HFFc6 (cell line): ENCODE measurements at regions not wholly inside any gene's neighbourhood (a gene's known extent, or its start where the extent isn't known, plus 50 kb on each side); places are given as distances from the start of the nearest gene placed in this dataset.
"Not testable (repeated sequence)": the region's sequence is repeated elsewhere in the genome, so short reads cannot be mapped to it uniquely, and the experiment has no call there.

Experiments used
- DNase-seq: peaks from one replicate; pipeline ENCODE4 v3.0.0-alpha.2; 2018
- H3K27ac Mint-ChIP-seq: 2 replicates; pipeline ENCODE4 v1.8.0; 2020; ENCODE audit warnings: mild to moderate bottlenecking, mixed read lengths
- H3K27me3 Mint-ChIP-seq: 2 replicates; pipeline ENCODE4 v1.8.0; 2021; ENCODE audit warnings: mild to moderate bottlenecking, moderate library complexity, mixed read lengths; ENCODE audit not compliant: insufficient read depth
- H3K36me3 Mint-ChIP-seq: 2 replicates; pipeline ENCODE4 v1.8.0; 2021; ENCODE audit warnings: low read depth, mixed read lengths
- H3K4me1 Mint-ChIP-seq: 2 replicates; pipeline ENCODE4 v1.8.0; 2020; ENCODE audit warnings: low read depth, mixed read lengths
- H3K4me3 Mint-ChIP-seq: 2 replicates; pipeline ENCODE4 v1.8.0; 2020; ENCODE audit warnings: mild to moderate bottlenecking, moderate library complexity, mixed read lengths
- H3K9me3 Mint-ChIP-seq: 2 replicates; pipeline ENCODE4 v1.8.0; 2020; ENCODE audit warnings: mild to moderate bottlenecking, mixed read lengths
- TF ChIP-seq, protein P1 (sequence below): fragments of 200-600 bp; sonication (generic); IDR thresholded peaks from 2 replicates; pipeline ENCODE4 v1.5.0; 2021; ENCODE audit warnings: antibody characterized with exemption, mild to moderate bottlenecking

DNA sequence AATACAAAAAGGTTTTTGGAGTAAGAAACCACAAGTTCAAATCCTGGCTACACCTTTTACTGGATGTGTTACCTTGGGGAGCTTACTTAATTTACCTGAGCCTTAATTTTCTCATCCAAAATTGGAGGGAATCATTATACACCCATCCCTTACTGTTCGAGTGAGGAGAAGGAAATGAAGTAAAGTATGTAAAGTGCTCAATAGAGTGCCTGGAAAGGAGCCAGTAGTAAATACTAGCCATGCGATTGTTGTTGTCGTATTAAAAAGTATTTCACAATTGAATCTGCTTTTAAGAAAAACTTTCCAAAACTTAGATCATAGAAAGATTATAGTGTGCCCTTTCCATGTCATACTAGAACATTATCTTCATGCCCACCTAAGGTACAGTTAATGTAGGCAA, 124.5 kb downstream of the ATXN3L start:
- H3K4me1 Mint-ChIP-seq: peaks cover 24% of the 10 kb centered on the region
- no peak overlapping the region for H3K4me3 Mint-ChIP-seq
- H3K9me3 Mint-ChIP-seq: no peaks in the 10 kb centered on the region
- no peak for DNase-seq
- H3K36me3 Mint-ChIP-seq: no peaks in the 10 kb centered on the region
- H3K27me3 Mint-ChIP-seq: no peaks in the 10 kb centered on the region; the same call in 1 of the 2 replicates
- TF ChIP-seq, protein P1, sequence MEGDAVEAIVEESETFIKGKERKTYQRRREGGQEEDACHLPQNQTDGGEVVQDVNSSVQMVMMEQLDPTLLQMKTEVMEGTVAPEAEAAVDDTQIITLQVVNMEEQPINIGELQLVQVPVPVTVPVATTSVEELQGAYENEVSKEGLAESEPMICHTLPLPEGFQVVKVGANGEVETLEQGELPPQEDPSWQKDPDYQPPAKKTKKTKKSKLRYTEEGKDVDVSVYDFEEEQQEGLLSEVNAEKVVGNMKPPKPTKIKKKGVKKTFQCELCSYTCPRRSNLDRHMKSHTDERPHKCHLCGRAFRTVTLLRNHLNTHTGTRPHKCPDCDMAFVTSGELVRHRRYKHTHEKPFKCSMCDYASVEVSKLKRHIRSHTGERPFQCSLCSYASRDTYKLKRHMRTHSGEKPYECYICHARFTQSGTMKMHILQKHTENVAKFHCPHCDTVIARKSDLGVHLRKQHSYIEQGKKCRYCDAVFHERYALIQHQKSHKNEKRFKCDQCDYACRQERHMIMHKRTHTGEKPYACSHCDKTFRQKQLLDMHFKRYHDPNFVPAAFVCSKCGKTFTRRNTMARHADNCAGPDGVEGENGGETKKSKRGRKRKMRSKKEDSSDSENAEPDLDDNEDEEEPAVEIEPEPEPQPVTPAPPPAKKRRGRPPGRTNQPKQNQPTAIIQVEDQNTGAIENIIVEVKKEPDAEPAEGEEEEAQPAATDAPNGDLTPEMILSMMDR: no peak
- no peak overlapping the region for H3K27ac Mint-ChIP-seq

DNA sequence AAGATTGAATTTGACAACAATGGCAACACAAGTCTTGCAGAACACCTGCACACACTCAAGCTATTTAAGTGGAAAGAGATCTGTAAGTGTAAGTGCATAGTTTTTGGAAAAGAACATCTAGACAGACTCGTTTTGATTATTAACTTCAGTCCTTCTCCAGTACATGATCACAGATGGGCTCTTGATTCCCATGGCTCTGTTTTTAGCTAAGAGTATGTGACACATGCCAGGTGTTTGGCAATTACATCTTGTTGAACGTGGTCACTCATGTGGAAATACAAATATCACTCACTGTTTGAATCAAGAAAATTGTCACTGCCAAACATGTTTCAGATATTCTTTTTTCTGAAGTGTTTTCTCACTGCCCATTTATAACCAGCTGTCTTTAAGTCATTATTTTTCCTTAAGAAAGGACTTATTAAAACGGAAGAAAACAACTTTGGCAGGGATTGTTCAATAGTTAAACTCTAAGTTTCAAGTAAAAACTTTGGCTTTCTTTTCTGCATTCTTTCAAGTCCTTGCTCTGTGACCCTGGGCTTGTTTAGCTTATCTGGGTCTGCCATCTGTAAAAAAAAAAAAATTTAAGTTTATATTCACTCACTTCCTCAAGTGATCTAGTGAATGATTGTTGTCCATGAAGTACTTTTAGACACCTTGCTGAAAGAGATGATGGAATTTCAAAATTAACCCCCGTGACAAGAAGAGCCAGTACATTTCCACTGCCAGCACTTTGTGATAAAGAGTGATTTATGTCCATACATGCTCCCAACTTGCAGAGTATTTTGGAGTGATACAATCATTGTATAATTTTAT, 125.4 kb downstream of the ATXN3L start:
- no peak for DNase-seq
- H3K27ac Mint-ChIP-seq: no peak overlapping the region
- H3K27me3 Mint-ChIP-seq: no peaks in the 10 kb centered on the region; the same call in 1 of the 2 replicates

DNA sequence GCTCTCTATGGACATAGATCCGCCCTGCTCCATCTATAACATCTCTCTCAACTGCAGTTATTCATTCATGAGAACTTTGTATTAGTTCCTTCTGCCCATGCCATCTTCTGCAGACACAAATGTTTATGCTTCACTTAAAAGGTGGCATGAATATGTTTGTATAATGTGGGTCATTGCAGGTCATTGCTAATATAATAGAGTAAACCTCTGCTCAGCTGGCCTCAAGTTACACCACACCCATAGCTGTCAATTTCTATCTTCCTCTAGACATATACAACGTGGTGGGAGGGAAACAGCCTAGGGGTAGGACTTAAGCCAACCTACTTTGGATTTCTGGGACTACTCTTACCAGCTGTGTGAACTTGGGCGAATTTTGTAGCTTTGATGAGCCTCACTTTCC, 129.8 kb downstream of the ATXN3L start:
- no peak overlapping the region for H3K4me3 Mint-ChIP-seq
- peaks cover 22% of the 10 kb centered on the region for H3K4me1 Mint-ChIP-seq
- TF ChIP-seq, protein P1: no peak
- no peak for DNase-seq
- H3K36me3 Mint-ChIP-seq: no peaks in the 10 kb centered on the region
- no peaks in the 10 kb centered on the region; the same call in 1 of the 2 replicates for H3K9me3 Mint-ChIP-seq
- H3K27me3 Mint-ChIP-seq: no peaks in the 10 kb centered on the region; the same call in 1 of the 2 replicates
- no peak overlapping the region for H3K27ac Mint-ChIP-seq

More for the DNA sequence above, 125.4 kb downstream of the ATXN3L start:
- H3K4me1 Mint-ChIP-seq: peaks cover 21% of the 10 kb centered on the region
- no peak overlapping the region for H3K4me3 Mint-ChIP-seq
- TF ChIP-seq, protein P1: no peak
- H3K36me3 Mint-ChIP-seq: no peaks in the 10 kb centered on the region
- H3K9me3 Mint-ChIP-seq: no peaks in the 10 kb centered on the region

DNA sequence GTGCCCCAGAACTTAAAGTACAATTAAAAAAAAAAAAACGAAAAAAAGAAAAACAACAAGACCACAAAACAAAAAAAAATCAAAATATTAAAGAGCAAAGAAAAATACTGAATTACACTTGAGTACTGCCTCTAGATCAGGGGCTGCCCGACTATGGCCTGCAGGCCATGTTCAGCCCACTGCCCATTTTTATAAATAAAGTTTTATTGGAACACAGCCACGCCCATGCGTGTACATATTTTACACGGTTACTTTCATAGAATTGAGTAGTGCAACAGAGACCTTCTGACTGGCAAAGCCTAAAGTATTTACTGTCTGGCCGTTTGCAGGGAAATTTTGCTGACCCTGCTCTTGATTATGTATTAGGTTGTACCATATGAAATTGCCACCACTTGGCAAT, 130.5 kb downstream of the ATXN3L start:
- no peak for DNase-seq
- H3K27me3 Mint-ChIP-seq: no peaks in the 10 kb centered on the region; the same call in 1 of the 2 replicates
- peaks cover 4% of the 10 kb centered on the region for H3K9me3 Mint-ChIP-seq
- H3K4me3 Mint-ChIP-seq: no peak overlapping the region
- peaks cover 15% of the 10 kb centered on the region; the same call in 1 of the 2 replicates for H3K4me1 Mint-ChIP-seq
- no peaks in the 10 kb centered on the region; the same call in 1 of the 2 replicates for H3K36me3 Mint-ChIP-seq
- H3K27ac Mint-ChIP-seq: no peak overlapping the region
- TF ChIP-seq, protein P1: no peak

DNA sequence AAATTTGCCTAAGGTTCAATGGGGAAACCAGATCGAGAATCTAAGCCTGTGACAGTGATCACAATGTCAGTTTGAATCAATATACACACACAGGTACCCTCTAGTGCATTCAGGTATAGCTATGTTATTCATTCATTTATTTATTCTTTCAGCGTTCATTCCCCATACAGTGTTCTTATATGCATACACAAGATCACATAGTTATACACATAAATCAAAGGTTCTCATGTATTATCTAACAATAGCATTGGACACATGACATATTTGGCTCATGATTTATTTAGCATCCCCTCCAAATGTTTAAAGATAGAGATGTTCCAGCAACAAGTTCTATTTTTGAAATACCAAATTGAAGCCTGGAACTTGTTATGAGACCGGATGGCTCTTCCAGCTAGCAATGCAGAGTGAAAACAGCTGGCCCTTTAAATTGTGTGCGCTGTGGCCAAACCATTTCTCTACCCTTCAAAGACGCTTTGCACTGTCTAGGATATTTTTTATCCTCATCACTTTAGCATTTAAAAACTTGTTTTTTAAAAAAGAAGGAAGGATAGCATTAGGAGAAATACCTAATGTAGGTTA, 131.0 kb downstream of the ATXN3L start:
- no peak for DNase-seq

DNA sequence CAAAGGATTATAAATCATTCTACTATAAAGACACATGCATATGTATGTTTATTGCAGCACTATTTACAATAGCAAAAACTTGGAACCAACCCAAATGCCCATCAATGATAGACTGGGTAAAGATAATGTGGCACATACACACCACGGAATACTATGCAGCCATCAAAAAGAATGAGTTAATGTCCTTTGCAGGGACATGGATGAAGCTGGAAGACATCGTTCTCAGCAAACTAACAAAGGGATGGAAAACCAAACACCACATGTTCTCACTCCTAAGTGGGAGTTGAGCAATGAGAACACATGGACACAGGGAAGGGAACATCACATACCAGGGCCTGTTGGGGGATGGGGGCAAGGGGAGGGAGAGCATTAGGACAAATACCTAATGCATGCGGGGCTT, 133.2 kb downstream of the ATXN3L start:
- not testable (repeated sequence) for H3K27me3 Mint-ChIP-seq, H3K4me1 Mint-ChIP-seq, H3K36me3 Mint-ChIP-seq, H3K4me3 Mint-ChIP-seq, H3K9me3 Mint-ChIP-seq, DNase-seq, H3K27ac Mint-ChIP-seq

More for the DNA sequence above, 131.0 kb downstream of the ATXN3L start:
- no peaks in the 10 kb centered on the region; the same call in 1 of the 2 replicates for H3K36me3 Mint-ChIP-seq
- H3K4me1 Mint-ChIP-seq: peaks cover 10% of the 10 kb centered on the region; the same call in 1 of the 2 replicates
- no peak overlapping the region for H3K4me3 Mint-ChIP-seq
- H3K9me3 Mint-ChIP-seq: peaks cover 5% of the 10 kb centered on the region
- TF ChIP-seq, protein P1: no peak
- no peaks in the 10 kb centered on the region for H3K27me3 Mint-ChIP-seq
- H3K27ac Mint-ChIP-seq: no peak overlapping the region
